Endothelial cell of umbilical vein (primary cell): ENCODE measurements at regions not wholly inside any gene's neighbourhood (a gene's known extent, or its start where the extent isn't known, plus 50 kb on each side); places are given as distances from the start of the nearest gene placed in this dataset.

Experiments
- BruUV-seq: library from RNA; stranded (reverse); fragments of 400-500 nt; replicated peaks from 2 replicates; lab custom pipeline; 2021; lab: Mats Ljungman, UMichigan
- CTCF ChIA-PET: fragments of 300-600, 350-600 bp; sonication (Branson Sonifier 250); formaldehyde crosslinking; loops from one replicate; lab custom pipeline; 2021; ENCODE audit warnings: antibody characterized with exemption, inconsistent platforms; lab: Charles Lee
- POLR2A ChIA-PET: fragments of 300-600, 350-600 bp; sonication (Branson Sonifier 250); formaldehyde crosslinking; loops from one replicate; lab custom pipeline; 2021; ENCODE audit warnings: antibody characterized with exemption, inconsistent platforms; lab: Charles Lee
- DNase-seq: peaks from one replicate; pipeline ENCODE4 v3.0.0-alpha.2; 2011; ENCODE audit warnings: low read depth, low spot score
- FAIRE-seq: peaks from 2 replicates; lab custom pipeline; 2011; peaks lifted over from hg19 to GRCh38; lab: Jason Lieb, UNC
- H2AFZ ChIP-seq: 2 replicates; pipeline ENCODE4 v1.6.0; 2012; ENCODE audit warnings: low read depth, low read length, control low read depth, inconsistent platforms
- H3K27ac ChIP-seq: 2 replicates; pipeline ENCODE4 v1.5.1; 2011; ENCODE audit warnings: low read depth, mild to moderate bottlenecking, control low read depth, low read length, moderate library complexity; ENCODE audit not compliant: insufficient read depth
- H3K27me3 ChIP-seq, 2 experiments: 2 replicates each; pipeline versions ENCODE4 v1.6.0 to v1.6.1; 2011; ENCODE audit warnings: low read length in 2 of 2, mixed read lengths in 1 of 2; ENCODE audit not compliant: control insufficient read depth in 2 of 2, insufficient read depth in 2 of 2
- H3K36me3 ChIP-seq, 2 experiments: 2 replicates in 1 of 2; 3 replicates in 1 of 2; pipeline ENCODE4 v1.5.1; 2011; ENCODE audit warnings: low read length in 2 of 2, mild to moderate bottlenecking in 1 of 2, moderate library complexity in 1 of 2; ENCODE audit not compliant: control insufficient read depth in 2 of 2, insufficient read depth in 2 of 2; ENCODE audit errors: extremely low read depth in 1 of 2
- H3K4me1 ChIP-seq: 3 replicates; pipeline ENCODE4 v1.5.1; 2011; ENCODE audit warnings: mild to moderate bottlenecking, low read length; ENCODE audit not compliant: control insufficient read depth, insufficient read depth; ENCODE audit errors: extremely low read depth
- H3K4me2 ChIP-seq: 2 replicates; pipeline ENCODE4 v1.6.1; 2011; ENCODE audit warnings: low read length, control low read depth, mixed read lengths; ENCODE audit not compliant: insufficient read depth
- H3K4me3 ChIP-seq, 3 experiments: fragments of 200-600 bp in 1 of 3; sonication (generic), shearing (Covaris generic) in 1 of 3; replicated peaks in 1 of 3; 2 replicates each; pipeline ENCODE4 v1.5.1; 2011 to 2016; ENCODE audit warnings: control low read depth in 3 of 3, low read length in 3 of 3, mild to moderate bottlenecking in 2 of 3, inconsistent platforms in 1 of 3, low read depth in 1 of 3, moderate library complexity in 1 of 3; ENCODE audit not compliant: insufficient read depth in 1 of 3
- H3K79me2 ChIP-seq: 2 replicates; pipeline ENCODE4 v1.6.0; 2012; ENCODE audit warnings: low read length, inconsistent platforms; ENCODE audit not compliant: control insufficient read depth, insufficient read depth
- H3K9ac ChIP-seq: replicated peaks from 2 replicates; pipeline ENCODE3; 2011; ENCODE audit warnings: low read length, control low read depth; ENCODE audit not compliant: insufficient read depth; ENCODE audit errors: extremely low read depth
- H3K9me1 ChIP-seq: replicated peaks from 3 replicates; pipeline ENCODE4 v1.6.0; 2011; ENCODE audit warnings: mild to moderate bottlenecking, low read length; ENCODE audit not compliant: control insufficient read depth, insufficient read depth; ENCODE audit errors: extremely low read depth
- H3K9me3 ChIP-seq: replicated peaks from 2 replicates; pipeline ENCODE4 v1.5.1; 2012; ENCODE audit warnings: low read length, inconsistent platforms; ENCODE audit not compliant: control insufficient read depth, insufficient read depth
- H4K20me1 ChIP-seq: replicated peaks from 2 replicates; pipeline ENCODE3; 2011; ENCODE audit warnings: mild to moderate bottlenecking, low read length; ENCODE audit not compliant: control insufficient read depth, insufficient read depth; ENCODE audit errors: extremely low read depth
- CTCF ChIP-seq, 2 donors: IDR thresholded peaks; 1 replicate in 1 of 2; 2 replicates in 1 of 2; pipeline ENCODE4 v1.5.1; 2011; ENCODE audit warnings: low read length in 2 of 2, mild to moderate bottlenecking in 2 of 2, moderate library complexity in 2 of 2, control low read depth in 1 of 2, inconsistent platforms in 1 of 2, low read depth in 1 of 2; ENCODE audit not compliant: insufficient read depth in 1 of 2; ENCODE audit errors: extremely low read depth in 1 of 2
- EZH2 ChIP-seq: IDR thresholded peaks from 2 replicates; pipeline ENCODE4 v1.6.1; 2012; ENCODE audit warnings: borderline replicate concordance, low read depth, mild to moderate bottlenecking, moderate library complexity, low read length, inconsistent platforms; ENCODE audit not compliant: severe bottlenecking
- FOS ChIP-seq: IDR thresholded peaks from 2 replicates; pipeline ENCODE4 v1.6.1; 2011; ENCODE audit warnings: mild to moderate bottlenecking, low read length, moderate library complexity, borderline replicate concordance; ENCODE audit not compliant: insufficient read depth
- GATA2 ChIP-seq: IDR thresholded peaks from 2 replicates; pipeline ENCODE4 v1.7.0; 2011; ENCODE audit warnings: low read depth, mild to moderate bottlenecking, moderate library complexity, mixed read lengths, low read length; ENCODE audit not compliant: insufficient read length, insufficient read depth
- JUN ChIP-seq: IDR thresholded peaks from 2 replicates; pipeline ENCODE4 v1.6.1; 2011; ENCODE audit warnings: borderline replicate concordance, low read depth; ENCODE audit not compliant: insufficient read length, insufficient read depth
- MAX ChIP-seq: IDR thresholded peaks from 2 replicates; pipeline ENCODE4 v1.6.1; 2011; ENCODE audit not compliant: insufficient read depth, insufficient read length
- MYC ChIP-seq: IDR thresholded peaks from one replicate; pipeline ENCODE4 v1.6.1; 2011; ENCODE audit warnings: mild to moderate bottlenecking, low read depth, low read length
- POLR2A ChIP-seq: IDR thresholded peaks from 2 replicates; pipeline ENCODE4 v1.6.1; 2012; ENCODE audit warnings: low read depth, mild to moderate bottlenecking, control low read depth, low read length
- POLR2AphosphoS5 ChIP-seq: IDR thresholded peaks from 2 replicates; pipeline ENCODE4 v1.6.1; 2012; ENCODE audit warnings: low read depth, mild to moderate bottlenecking, control low read depth, low read length, moderate library complexity; ENCODE audit not compliant: insufficient read depth
- dilution Hi-C: fragments of 300-500 bp; cut with MboI; formaldehyde crosslinking; loops from one replicate; pipeline ENCODE4 v1.15.0; 2019; ENCODE audit warnings: low sequenced_read_pairs; ENCODE audit not compliant: extremely low pct_ligation_motif_present
- intact Hi-C: fragments of 100-400 bp; cut with micrococcal nuclease; formaldehyde crosslinking; loops from one replicate; pipeline ENCODE4 v1.10.0; 2022

- intact Hi-C loops (loop anchor here (10.0 kb wide), 1 partner anchor 146 kb away; no protein-coding TSS in a partner anchor), dilution Hi-C loops (no loop called here)
- CTCF ChIA-PET = interaction anchor here (0.7 to 1.6 kb wide), 3 partner anchors 34 to 501 kb away, joined by 3 to 4 read pairs (median 4); no protein-coding TSS in a partner anchor
- H3K27me3 ChIP-seq = no peaks in the 10 kb centered on the region
- no peaks in the 10 kb centered on the region for H3K4me1 ChIP-seq
- no peaks in the 10 kb centered on the region for H3K79me2 ChIP-seq
- DNase-seq (no peak), FAIRE-seq (no peak)
- TF ChIP-seq GATA2 (no peak), JUN (no peak), EZH2 (no peak), FOS (no peak), CTCF (IDR thresholded peaks at IDR 0.05; ENCODE audit: extremely low read depth in 1 of 2, insufficient read depth in 1 of 2, low read depth in 1 of 2, low read length in 2 of 2) (no peak), MAX (no peak), MYC (no peak), POLR2AphosphoS5 (no peak), POLR2A (no peak)
- H3K36me3 ChIP-seq = no peaks in the 10 kb centered on the region
- no peaks in the 10 kb centered on the region for H3K9me1 ChIP-seq
- no peak overlapping the region for H3K27ac ChIP-seq
- H3K9me3 ChIP-seq = no peaks in the 10 kb centered on the region
- POLR2A ChIA-PET = no interaction called here
- H3K4me3 ChIP-seq = no peak overlapping the region
- no peak overlapping the region for H3K4me2 ChIP-seq
- BruUV-seq = no TSS peak
- no peak overlapping the region for H3K9ac ChIP-seq
- H4K20me1 ChIP-seq = no peaks in the 10 kb centered on the region
- no peak overlapping the region for H2AFZ ChIP-seq
Measured at GRCh38 chr9:85108746-85109145, 439.2 kb downstream of the NTRK2 start.
